Right lung (tissue), 2 donors: ENCODE measurements at regions not wholly inside any gene's neighbourhood (a gene's known extent, or its start where the extent isn't known, plus 50 kb on each side); places are given as distances from the start of the nearest gene placed in this dataset.

Experiments
- DNase-seq, 2 donors: peaks; one replicate each; pipeline ENCODE4 v3.0.0-alpha.2; 2013

DNA sequence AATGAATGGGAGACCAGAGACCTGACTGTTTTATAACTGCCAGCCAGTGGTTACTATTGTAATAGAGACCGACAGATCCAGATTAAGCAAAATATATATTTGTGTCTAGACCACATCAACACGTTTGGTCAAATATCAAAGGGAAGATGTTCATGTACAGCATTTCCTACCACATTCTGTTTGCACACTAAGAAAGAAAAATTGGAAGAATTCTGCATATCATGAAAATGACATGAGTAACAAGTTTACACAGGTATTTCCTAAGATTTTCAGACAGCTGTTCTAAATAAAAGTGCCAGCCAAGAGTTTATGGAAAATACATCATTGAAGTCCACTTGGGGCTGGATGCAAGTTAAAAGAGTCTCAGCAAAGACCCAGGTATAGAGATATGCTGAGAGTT is 145.5 kb upstream of the ANO3 start:
- DNase-seq = no peak

DNA sequence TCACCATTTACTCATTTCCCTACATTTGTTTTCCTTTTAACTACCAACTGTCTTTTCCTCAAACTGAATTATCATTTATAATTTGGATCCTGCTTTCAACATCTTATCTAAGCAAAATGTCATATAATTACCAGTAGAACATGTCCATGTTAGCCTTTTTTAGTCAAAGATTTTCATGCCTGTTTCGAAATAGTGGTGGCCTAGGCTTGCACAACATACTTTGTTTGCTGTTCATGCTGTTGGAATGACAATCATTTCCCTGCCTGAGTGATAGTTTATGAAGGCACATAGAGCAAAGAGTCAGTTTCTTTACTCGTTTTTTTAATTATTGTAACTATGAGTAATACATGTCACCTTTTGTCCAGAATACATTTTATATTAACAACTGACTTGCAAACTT is 144.3 kb upstream of the ANO3 start:
- no peak for DNase-seq

DNA sequence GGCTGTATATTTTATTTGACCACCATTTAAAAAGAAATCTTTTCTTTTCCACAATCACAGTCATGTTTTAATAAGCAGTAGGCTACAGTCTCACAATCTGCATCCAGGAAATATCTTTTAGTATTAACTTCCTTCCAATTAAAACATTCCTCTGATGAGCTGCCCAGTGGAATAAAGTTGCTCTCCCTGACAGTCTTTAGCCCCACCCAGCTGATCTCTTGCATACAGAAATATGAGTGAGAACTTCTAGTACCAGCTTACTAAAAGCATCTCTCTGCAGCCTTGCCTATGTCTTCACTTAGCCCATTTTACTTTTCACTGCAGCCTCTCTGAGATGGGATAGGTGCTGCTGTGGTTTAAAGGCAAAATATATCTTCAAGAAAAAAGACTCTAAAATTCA is 143.4 kb upstream of the ANO3 start:
- no peak for DNase-seq

DNA sequence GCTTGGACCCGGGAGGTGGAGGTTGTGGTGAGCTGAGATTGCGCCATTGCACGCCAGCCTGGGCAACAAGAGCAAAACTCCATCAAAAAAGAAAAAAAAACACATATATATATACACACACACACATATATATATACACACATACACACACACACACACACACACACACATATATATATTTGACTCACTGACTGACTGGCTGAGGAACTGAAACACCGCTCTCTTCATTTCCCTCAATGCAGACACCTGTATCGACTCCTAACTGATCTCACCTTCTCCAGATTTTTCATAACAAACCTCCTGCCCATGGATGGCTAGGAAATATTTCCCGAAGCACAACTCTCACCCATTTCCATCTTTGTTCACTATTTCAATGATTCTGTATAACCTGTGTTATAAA is 140.7 kb upstream of the ANO3 start:
- DNase-seq = no peak

DNA sequence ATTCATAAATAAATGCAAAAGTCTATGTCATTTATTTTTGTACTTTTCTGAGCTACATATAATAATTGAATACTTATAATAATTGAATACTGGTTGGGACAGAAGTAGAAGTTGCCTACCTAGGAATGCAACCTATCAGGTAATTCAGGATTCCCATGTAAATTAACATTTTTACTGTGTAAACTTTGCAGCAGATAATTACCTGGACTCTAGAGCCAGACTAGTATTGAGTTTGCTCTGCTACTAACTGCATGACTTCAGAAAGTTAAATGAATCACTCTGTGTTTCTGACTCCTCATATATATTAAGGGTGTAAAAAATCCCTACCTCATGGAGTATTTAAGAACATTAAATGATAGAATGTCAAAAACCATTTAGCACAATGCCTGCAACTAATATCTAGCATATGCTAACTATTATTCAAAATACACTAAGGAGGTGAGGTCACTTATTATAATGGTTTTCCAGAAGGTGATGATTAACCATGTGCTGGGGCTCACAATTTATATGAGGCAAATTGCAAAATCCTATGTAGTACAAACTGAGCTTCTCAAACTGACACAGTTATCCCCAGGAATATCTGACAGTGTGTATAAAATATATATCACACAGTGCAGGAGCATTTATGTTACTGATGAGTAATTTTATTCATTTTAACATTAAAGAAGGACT is 138.1 kb upstream of the ANO3 start:
- no peak for DNase-seq

DNA sequence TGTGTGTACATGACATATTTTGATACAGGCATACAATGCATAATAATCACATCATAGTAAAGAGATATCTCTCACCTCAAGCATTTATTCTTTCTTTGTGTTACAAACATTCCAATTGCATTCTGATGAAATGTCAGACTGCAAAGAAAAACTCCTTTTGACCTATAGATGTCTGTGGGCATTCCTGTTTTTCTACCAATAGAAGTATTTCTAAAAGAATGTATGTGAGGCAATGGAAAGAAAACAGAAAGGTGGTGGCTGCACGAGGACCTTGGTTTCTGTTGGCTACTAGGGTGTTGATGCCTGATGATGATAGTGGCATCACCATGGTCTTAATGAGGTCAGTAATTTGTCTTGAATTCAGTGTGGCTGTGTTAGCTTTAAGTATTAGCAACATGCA is 137.0 kb upstream of the ANO3 start:
- no peak for DNase-seq

DNA sequence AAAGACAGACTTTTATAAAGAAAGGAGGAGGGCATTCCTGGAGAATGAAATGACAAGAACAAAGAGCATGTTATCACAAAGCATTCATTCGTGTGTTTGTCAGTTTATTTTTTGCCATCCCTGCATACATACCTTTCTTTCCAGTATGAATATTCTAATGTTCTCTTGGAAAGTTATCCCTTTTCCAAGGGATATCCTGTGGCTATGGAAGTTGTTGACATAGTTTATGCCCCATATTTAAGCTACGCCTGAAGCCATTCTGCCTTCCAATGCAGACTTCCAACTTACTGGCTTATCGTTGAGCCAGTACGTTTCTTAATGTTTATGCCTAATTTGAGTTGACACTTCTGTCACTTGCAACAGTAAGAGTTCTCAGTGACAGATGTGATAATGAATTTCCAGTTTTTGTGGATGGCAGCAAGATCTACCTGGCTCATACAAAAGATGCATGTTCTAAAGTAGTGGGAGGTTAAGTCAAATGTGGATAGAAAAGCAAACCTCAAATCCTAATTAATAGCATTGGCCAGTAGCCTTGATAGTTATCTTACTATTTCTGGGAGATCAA is 133.3 kb upstream of the ANO3 start:
- DNase-seq = no peak

DNA sequence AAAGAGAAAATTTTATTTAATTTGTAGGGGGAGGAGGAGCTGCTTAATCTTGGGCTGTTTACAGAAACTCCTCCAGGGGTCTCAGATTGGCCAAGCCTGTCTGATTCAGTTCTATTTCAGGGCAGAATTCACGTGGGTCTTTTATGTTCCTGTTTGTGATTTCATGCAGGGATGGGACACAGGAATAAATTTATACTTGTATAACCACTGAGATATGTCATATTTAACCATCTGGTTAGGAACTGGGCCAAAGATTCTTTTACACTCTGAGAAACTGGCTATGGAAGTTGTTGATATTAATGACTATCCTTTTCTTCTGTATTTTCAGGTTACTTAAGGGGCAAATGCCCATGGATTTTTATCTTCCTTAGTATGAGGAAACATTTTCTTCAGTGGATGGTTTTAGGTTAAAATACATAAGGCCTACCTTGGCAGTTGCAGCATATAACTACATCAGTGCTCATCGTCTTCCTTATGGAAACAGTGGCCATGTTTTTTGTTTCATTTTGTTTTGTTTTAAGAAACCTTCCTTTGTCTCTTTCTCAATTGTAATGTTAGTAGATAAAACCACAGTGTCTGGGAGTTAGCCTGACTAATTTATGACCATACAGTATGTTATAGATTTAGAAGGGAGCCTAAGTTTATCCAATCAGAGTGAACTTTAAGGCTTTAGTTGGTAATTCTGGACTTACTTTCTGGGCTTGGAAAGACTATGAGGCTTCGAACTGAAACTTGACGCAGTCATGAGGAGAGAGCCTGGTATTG is 132.4 kb upstream of the ANO3 start:
- DNase-seq = no peak

DNA sequence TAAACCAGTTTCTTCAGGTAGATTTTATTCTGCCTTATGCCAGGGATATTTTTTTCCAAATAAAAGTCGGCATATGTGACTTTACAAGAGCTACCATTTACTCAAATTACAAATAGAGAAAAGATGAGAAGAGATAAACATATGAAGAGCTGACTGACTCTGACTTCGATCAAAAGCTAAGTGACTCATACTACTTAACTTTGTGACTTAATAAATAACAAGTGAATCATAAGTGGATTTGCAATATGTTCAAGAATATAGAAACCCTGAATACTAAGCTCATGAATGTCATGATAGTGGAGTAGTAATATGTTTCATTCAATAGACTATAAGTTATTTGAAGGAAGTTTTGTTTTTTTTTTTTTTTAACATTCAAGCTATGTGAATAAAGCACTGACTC is 130.5 kb upstream of the ANO3 start:
- no peak for DNase-seq

DNA sequence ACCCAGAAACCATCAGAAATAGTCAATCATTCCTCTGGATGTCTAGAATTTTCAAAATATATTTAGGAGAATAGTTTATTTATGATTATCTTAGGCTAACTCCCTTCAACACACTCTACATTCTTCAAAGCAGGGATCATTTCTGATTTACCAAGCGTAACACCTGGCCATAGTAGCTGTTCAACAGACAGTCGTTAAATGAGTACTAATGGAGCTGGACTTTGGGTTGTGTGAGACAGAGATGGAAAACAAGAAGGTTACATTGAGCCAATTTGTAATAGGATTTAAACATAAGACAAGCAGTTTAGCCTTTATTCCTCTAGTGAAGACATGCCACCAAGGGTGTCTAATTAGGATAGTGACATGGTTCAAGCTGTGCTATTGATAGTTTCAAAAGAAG is 129.2 kb upstream of the ANO3 start:
- no peak for DNase-seq

DNA sequence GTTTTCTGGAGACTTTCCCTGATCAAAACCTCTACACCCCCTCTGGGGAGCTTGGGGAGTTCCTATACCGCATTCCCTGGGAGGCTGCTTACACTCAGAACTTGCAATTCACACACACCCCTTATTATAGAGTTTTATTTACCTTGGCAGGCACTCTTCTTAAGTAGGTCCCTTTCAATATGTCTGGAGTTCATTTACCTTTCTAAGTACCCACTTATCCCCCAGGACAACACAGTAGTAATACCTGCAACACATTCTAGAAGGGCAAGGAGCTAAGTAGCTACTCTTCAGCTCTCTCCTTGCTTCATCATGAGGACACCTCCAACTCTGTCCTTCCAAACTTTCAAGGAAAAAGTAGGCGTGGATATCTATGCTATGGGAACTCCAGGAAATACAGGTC is 127.8 kb upstream of the ANO3 start:
- peak; percentile 26 to 50 for DNase-seq

DNA sequence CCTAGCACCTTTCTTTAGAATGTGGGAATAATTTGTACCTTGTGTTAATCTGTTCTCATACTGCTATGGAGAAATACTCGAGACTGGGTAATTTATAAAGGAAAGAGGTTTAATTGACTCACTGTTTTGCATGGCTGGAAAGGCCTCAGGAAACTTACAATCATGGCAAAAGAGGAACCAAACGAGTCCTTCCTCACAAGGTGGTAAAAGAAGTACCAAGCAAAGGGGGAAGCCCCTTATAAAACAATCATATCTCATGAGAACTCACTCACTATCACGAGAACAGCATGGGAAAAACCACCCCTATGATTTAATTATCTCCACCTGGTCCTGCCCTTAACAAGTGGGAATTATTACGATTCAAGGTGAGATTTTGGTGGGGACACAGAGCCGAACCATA is 127.1 kb upstream of the ANO3 start:
- no peak for DNase-seq

DNA sequence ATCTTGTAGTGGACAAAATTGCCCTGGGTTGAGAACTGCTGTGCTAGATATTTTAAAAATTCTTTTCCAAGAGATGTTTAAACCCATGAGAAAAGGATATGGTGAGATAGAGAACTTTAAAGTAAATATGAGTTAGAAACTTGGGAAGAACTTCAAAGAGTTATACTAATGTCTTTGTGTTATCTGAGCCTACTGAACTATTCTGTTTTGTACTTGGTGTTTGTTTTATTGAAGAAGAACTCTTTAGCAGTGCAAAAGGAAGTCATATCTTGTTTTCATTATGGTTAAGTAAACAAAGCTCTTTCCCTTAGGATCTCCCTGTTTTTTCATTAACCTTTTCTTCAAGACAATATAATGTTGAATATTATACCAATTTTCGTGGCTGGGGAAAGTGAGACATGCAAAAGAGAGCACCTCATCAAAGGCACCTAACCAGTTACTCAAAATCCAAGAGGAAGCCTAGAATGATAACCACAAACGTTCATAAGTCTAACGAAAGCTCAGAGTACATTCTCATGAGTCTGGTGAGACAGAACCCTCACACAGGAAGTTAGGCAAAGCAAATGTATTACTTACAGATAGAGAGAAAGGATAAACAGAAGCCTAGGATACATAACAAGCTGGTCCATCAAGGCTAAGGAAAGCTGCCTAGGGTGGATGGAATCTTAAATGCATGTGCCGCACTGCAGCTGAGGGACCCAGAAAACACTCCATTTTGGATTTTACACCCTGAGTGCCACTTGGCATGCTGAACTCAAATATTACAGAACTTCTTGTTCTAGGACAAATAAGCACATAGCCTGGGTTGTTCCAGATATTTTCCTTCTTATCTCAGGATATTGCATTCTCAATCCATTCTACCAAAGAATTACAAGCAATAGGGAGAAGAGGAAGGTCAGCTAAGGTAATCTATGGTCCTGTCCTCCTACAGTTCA is 112.5 kb upstream of the ANO3 start:
- no peak for DNase-seq

DNA sequence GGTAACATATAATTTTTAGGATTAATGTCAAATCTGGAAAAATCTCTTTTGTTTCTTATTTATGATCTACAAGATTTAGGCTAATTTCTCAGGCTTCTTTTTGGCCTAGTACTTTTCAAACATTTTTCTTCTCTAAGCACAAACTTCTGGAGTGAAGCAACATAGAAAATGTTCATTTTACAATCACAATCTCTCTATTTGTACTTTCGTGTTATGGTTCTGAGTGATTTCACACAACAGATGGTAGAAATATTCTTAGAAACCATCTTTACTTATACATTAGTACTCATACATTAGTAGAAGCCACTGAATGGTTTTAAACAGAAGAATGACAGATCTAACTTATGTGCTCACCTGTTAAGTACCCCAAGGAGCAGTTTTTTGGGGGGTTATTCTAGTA is 106.3 kb upstream of the ANO3 start:
- no peak for DNase-seq

DNA sequence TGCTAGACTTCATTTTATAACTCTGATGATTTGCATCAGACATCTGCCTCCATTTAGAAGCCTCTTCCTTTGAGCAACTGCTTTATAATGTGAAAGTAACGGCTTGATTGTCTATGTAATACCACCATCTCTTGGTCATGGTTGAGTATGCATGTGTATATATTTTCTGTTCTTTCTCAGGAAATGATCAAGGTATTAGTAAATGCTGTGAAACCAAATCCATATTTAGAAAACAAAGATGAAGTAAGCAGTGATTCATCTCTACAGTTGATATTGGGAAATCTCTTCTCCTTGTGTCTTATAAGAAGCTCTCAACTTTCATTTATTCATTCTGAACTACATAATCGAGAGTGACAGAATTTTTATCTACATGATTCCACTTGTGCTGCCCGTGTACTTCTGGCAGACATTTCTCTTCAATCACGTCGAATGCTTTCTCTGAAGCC is 104.6 kb upstream of the ANO3 start:
- DNase-seq = peak; percentile 32 to 40

DNA sequence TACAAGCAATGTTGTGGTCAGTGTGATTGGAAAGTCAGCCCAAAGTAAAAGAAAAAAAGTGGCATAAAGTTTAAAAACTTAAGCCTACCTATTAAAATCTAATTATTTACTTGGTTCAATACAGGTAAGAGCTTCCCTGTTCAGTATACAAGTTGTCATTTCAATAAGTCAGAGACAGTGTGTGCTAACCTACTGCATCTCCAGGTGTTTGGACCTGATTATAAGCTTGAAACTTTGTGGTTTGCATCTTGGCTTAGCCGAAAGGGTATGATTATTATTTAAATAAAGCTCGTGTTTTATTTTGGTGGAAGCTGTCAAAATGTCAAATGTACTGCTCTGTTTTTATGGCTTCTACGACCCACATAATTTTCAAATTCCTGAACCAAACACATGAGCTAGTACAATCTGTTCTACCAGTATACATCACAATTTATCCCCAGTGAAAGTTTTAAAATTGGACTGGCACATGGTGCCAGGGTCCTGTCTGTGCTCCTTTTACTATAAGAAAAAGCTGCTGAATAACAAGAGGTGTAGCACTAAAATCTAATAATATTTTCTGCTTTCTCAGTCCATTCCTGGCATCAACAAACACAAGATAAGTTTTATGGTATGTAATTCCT is 103.9 kb upstream of the ANO3 start:
- DNase-seq = no peak

DNA sequence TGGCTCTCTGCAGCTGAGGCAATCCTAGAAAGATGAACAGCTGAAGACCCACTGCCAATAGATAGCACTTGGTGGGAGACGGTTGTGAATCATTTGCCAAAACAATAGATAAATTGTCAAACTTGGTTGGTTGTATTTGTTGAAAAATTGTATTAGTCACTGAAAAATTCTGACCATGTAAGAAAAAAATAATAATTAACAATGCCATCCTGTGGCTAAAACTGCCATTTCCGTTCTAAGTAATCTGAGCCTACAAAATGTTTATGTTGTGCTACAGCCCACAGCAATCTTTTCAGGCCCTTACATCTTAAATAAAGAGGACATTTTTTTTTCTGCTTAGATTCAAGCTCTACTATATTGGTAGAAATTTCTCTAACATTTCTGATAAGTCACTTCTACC is 103.2 kb upstream of the ANO3 start:
- no peak for DNase-seq

DNA sequence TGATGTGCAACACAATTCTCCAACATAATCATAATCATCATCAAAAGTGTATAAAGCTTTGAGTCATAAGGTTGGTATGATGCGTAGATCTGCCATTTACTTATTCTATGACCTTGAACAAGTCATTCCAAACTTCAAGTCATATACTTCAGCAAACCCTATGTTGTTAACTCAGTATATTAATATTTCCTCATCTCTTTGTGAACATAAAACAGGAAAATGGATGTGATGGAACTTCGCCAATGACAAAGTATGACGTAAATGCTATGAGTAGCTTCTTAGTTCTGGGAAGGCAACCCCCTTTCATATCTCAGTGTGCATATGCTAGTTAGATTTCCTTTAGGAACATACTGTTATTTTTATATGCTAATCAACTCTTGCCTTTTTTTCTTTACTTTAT is 102.7 kb upstream of the ANO3 start:
- DNase-seq = peak in 1 of 2 donors; percentile 20

DNA sequence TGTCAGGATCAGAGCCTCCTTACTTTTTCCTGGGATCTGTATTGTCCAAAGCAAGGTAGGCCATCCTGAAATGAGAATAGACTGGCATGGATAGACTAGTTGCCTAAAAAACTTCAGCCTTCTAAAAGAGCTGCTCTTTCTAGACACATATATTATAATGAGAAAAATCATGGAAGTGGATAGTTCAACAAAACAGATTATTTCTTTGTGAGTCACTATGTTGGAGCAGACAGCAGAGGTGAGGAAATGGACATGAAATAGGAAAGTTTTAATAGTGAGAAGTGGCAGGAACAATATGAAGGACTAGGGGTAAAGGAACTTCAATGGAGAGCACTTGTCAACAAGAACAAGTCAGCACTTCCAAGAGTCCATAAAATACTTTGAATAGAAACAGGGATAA is 101.9 kb upstream of the ANO3 start:
- DNase-seq = no peak

DNA sequence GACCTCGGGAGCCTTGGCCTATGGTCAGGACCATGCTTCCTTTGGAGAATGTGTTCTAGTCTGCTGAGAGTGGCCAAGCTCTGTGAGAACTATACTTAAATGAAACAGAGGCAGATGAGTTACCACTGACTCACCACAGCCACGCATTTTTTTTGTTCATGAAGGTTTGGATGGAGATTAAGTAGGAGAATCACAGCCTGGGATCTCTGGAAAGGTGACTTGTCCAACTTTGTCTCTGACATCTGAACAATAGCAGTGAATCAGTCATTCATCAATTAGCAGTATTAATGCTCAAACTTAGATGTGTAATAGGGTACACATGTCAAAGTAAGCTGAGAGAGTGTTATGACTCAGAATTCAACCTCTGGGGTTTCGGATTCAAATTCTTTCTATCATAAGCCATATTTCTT is 100.7 kb upstream of the ANO3 start:
- no peak for DNase-seq

DNA sequence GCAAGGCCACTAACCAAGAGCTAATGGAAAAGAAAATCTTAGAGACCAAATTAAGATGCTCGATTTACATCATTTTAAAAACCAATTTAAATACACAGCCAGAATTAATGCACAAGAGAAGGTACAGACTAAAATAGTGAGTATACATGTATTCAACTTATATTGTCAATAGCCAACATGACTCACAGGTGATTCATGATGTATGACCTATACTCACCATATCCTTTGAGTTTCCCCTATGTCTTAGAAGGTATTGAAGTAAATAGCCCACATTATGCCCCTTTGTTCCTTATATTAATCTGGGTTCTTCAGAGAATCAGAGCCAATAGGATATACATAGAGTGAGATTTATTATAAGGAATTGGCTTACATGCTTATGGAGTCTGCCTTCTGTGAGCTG is 97.5 kb upstream of the ANO3 start:
- DNase-seq = no peak

DNA sequence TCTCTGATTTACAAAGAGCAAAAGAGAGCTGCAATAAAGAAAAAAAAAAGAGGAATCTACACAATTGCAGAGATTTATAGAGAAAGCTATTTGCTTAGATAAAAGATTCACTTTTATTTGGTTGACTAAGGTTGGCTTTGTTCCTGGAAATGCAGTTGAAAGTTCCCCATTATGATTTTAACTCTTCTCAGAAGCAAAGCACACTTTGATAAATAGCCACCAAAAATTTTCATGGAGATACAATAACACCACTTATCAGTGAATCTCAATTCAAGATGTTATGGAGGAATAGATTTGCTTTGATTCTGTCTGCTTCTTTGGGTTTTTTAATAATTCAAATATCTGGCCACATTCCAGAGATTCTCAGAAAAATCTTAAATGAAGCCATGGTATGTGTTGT is 88.5 kb upstream of the ANO3 start:
- no peak for DNase-seq
